ENCODE measurements at regions not wholly inside any gene's neighbourhood (a gene's known extent, or its start where the extent isn't known, plus 50 kb on each side); places are given as distances from the start of the nearest gene placed in this dataset.

DNA sequence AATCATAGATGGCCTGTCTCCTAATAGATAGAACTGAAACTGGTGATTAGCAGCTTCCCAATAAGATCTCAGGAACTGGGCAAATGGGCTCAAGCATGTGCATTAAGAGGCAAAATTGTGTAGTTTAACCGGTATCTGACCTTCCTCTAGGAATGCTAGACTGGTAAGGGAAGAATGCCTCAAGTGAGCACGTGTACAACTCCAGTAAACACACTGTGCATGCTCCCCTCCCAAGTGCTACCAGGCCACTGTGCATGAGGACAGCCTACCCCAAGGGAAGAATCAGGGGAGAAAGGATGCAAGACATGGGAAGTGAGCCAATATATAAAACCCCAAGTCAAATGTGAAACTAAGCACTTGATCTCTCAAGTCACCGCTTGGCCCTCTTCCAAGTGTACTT is 1157.4 kb upstream of the CDH18 start:
- no peak for DNase-seq (ENCODE audit: low read depth in 2 of 2)
- no peak overlapping the region for H3K4me3 ChIP-seq (replicated peaks in 1 of 2; ENCODE audit: low read depth in 2 of 2, low read length in 2 of 2)
- TF ChIP-seq, protein P1, sequence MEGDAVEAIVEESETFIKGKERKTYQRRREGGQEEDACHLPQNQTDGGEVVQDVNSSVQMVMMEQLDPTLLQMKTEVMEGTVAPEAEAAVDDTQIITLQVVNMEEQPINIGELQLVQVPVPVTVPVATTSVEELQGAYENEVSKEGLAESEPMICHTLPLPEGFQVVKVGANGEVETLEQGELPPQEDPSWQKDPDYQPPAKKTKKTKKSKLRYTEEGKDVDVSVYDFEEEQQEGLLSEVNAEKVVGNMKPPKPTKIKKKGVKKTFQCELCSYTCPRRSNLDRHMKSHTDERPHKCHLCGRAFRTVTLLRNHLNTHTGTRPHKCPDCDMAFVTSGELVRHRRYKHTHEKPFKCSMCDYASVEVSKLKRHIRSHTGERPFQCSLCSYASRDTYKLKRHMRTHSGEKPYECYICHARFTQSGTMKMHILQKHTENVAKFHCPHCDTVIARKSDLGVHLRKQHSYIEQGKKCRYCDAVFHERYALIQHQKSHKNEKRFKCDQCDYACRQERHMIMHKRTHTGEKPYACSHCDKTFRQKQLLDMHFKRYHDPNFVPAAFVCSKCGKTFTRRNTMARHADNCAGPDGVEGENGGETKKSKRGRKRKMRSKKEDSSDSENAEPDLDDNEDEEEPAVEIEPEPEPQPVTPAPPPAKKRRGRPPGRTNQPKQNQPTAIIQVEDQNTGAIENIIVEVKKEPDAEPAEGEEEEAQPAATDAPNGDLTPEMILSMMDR (IDR thresholded peaks at IDR 0.05; ENCODE audit: low read depth, low read length): no peak

DNA sequence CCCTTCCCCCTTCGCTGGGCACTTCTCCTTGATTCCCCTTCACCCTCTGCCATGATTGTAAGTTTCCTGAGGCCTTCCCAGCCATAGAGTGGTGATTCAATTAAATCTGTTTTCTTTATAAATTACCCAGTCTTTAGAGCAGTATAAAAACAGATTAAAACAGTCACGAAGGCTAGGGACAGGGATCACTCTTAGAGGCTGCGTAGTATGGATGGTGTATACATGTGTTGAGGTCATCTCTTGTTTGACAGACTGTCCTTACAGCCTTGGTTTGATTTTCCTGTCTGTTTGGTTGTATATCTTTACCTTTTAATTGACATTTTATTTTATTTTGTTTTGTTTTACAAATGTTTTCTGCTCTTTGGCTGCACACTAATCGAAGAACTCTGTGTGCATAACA is 1155.7 kb upstream of the CDH18 start:
- TF ChIP-seq, protein P1 (IDR thresholded peaks at IDR 0.05; ENCODE audit: low read depth, low read length): no peak
- no peak overlapping the region for H3K4me3 ChIP-seq (replicated peaks in 1 of 2; ENCODE audit: low read depth in 2 of 2, low read length in 2 of 2)
- DNase-seq (ENCODE audit: low read depth in 2 of 2): no peak

DNA sequence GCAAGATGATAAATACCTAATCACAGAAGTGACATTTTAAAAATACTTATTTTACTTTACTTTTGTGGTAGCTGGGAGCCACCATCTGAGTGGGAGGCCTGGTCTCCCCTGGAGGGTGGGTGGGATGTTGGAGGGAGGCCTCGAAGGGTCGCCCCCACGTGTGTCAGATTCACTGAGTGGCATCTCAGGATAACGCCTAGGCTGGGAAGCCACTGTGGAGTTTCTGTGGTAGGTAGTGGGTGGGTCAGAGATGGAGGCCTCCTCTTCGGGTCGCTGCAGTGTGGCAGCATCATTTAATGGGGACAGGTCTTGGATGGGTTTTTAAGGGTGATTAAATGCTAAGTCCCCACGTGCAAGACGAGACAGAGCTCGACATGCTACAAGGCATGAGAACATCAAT is 1154.8 kb upstream of the CDH18 start:
- DNase-seq (ENCODE audit: low read depth in 2 of 2): no peak
- TF ChIP-seq, protein P1 (IDR thresholded peaks at IDR 0.05; ENCODE audit: low read depth, low read length): no peak
- no peak overlapping the region for H3K4me3 ChIP-seq (replicated peaks in 1 of 2; ENCODE audit: low read depth in 2 of 2, low read length in 2 of 2)

DNA sequence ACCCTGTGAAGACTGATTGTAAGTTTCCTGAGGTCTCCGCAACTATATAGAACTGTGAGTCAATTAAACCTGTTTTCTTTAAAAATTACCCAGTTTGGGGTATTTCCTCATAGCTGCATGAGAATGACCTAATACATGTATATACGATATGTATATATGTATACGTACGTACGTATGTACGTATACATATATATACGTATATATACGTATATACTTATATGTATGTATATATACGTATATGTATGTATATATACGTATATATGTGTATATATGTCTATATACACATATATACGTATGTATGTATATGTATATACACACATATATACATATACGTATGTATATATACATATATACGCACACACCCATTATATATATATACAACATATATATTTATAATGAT is 1153.0 kb upstream of the CDH18 start:
- H3K4me3 ChIP-seq (replicated peaks in 1 of 2; ENCODE audit: low read depth in 2 of 2, low read length in 2 of 2): no peak overlapping the region
- DNase-seq (ENCODE audit: low read depth in 2 of 2): no peak
- TF ChIP-seq, protein P1 (IDR thresholded peaks at IDR 0.05; ENCODE audit: low read depth, low read length): no peak

DNA sequence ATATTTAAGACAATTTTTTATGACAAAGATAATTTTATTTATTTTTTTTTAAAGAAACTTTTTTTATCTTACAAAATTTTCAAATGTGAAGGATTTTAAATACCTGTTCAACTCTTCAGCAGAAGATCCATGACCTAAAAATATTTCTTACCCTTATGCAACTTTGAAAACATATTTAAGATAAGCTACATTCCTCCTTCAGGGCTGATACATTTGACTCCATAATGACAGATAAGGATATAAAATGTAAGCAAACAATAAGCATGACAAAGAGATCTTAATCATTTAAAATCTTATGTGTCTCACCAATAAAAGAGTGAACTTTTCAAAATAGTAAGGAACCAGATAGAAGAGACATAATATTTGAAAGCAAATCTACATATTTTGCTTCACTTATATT is 1138.2 kb upstream of the CDH18 start:
- no peak overlapping the region for H3K4me3 ChIP-seq (replicated peaks in 1 of 2; ENCODE audit: low read depth in 2 of 2, low read length in 2 of 2)
- TF ChIP-seq, protein P1 (IDR thresholded peaks at IDR 0.05; ENCODE audit: low read depth, low read length): no peak
- DNase-seq (ENCODE audit: low read depth in 2 of 2): no peak

DNA sequence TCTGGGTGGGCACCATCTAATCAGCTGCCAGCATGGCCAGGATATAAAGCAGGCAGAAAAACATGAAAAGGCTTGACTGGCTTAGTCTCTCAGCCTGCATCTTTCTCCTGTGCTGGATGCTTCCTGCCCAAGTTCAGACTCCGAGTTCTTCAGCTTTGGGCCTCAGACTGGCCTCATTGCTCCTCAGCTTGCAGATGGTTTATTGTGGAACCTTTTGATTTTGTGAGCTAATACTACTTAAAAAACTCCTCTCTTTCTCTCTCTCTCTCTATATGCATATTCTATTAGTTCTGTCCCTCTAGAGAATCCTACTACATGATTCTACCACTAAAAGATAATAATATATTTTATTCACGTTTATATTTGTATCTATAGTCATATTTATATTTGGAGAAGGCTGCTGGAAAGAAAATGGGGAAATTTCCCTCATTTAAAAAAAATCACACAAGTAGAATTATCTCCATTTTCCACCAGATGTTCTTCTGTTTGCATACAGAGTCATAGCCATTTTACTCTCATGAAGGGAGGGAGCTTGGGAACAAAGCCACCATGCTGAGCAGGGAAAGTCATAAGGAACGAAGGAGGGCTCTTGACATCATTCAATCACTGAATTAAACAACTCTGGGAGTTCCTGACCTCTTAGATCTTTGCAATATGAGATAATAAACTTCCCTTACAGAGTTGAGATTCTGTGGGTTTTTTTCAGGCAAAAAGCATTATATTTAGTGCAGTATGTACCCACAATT is 1137.4 kb upstream of the CDH18 start:
- H3K4me3 ChIP-seq (replicated peaks in 1 of 2; ENCODE audit: low read depth in 2 of 2, low read length in 2 of 2): no peak overlapping the region
- TF ChIP-seq, protein P1 (IDR thresholded peaks at IDR 0.05; ENCODE audit: low read depth, low read length): no peak
- no peak for DNase-seq (ENCODE audit: low read depth in 2 of 2)

DNA sequence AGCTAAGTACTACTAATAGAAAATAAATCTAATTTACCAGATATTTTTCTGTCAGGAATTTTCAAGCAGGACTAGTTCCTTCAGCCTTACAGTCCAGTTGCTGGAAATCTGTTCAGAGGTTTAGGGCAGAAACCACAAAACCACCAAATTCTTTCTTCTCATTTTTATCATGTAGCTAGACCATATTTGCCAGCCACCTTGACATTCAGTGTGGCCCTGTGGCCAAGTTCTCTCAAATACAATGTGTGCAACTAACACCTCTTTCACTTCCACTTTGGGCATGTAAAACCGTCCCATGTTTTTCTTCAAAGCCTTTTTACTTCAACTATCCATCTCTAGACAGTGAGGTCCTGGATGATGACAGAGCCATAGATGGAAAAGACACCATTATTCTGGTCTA is 1133.2 kb upstream of the CDH18 start:
- DNase-seq (ENCODE audit: low read depth in 2 of 2): no peak
- no peak overlapping the region for H3K4me3 ChIP-seq (replicated peaks in 1 of 2; ENCODE audit: low read depth in 2 of 2, low read length in 2 of 2)
- TF ChIP-seq, protein P1 (IDR thresholded peaks at IDR 0.05; ENCODE audit: low read depth, low read length): no peak
